ENCODE measurements at regions not wholly inside any gene's neighbourhood (a gene's known extent, or its start where the extent isn't known, plus 50 kb on each side); places are given as distances from the start of the nearest gene placed in this dataset.

DNA sequence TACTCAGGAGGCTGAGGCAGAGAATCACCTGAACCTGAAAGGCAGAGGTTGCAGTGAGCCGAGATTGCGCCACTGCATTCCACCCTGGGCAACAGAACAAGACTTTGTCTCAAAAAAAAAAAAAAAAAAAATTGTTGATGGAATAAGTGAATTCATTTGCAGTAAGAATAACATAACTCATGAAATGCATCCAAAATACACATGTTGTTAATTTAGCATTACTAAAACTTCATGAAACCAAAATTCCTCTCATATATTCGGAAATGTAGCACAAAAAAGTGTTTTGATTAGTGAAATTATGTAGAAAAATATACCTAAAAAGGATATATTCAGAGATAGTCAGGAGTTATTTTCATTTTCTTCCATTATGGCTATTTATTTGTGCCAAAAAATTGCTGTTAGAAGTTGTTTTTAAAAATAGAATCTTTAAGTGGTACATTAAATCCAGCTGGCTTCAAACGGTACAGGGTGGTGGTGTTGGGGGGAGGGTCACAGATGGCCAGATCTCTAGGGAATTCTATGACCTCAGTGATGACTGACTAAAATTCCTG lies 78.2 kb upstream of the UGP2 start:
- TF ChIP-seq, protein P1, sequence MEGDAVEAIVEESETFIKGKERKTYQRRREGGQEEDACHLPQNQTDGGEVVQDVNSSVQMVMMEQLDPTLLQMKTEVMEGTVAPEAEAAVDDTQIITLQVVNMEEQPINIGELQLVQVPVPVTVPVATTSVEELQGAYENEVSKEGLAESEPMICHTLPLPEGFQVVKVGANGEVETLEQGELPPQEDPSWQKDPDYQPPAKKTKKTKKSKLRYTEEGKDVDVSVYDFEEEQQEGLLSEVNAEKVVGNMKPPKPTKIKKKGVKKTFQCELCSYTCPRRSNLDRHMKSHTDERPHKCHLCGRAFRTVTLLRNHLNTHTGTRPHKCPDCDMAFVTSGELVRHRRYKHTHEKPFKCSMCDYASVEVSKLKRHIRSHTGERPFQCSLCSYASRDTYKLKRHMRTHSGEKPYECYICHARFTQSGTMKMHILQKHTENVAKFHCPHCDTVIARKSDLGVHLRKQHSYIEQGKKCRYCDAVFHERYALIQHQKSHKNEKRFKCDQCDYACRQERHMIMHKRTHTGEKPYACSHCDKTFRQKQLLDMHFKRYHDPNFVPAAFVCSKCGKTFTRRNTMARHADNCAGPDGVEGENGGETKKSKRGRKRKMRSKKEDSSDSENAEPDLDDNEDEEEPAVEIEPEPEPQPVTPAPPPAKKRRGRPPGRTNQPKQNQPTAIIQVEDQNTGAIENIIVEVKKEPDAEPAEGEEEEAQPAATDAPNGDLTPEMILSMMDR (IDR thresholded peaks at IDR 0.05; ENCODE audit: low read length), result no peak
- no peak for TF ChIP-seq EZH2 (optimal IDR thresholded peaks at IDR 0.05; ENCODE audit: low read depth, low read length)
